GM21576 (cell line): ENCODE measurements at regions not wholly inside any gene's neighbourhood (a gene's known extent, or its start where the extent isn't known, plus 50 kb on each side); places are given as distances from the start of the nearest gene placed in this dataset.
"Not testable (repeated sequence)": the region's sequence is repeated elsewhere in the genome, so short reads cannot be mapped to it uniquely, and the experiment has no call there.

Experiments
- ATAC-seq: cut with Tn5 transposase; IDR thresholded peaks from one replicate; pipeline ENCODE4 v1.9.1; 2021; ENCODE audit warnings: mild to moderate bottlenecking, moderate library complexity; ENCODE audit not compliant: unreplicated experiment

DNA sequence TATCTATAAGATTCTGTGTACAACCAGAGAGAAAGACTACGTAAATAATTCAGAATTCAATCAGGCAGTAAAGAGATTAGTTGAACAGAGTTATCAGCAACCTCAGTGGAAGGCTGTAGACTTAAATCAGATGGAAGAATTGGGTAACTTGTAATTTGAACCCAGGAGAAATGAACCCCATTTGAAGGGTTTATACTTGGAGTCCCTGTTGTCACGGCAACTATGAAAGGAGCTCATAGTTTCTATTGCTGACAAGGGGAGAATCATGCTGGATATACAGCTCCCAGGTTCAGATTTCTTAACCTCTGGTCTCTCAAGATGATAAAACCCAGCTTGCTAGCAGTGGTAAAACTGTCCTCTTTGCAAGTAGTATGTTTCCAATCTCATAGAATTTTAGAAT, 54.4 kb upstream of the BMP4 start:
- no peak for ATAC-seq

DNA sequence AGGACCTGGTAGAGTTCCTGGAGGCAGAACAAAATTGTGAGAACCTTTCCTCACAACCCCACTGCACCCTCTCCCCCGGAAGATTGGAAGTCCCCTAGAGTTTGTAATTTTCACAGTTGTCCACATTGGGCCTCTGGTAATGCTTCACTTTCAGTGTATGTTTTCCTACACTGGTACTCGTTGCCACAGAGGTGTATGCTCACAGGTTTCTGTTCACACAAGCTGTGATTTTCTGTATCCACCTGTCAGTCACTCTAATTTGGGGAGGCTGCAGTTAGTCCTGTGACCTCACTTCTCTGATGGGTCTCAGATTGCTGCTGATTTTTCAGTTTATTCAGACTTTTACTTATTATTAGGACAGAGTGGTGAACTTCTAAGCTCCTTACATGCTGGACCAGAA, 66.4 kb upstream of the BMP4 start:
- ATAC-seq: no peak

DNA sequence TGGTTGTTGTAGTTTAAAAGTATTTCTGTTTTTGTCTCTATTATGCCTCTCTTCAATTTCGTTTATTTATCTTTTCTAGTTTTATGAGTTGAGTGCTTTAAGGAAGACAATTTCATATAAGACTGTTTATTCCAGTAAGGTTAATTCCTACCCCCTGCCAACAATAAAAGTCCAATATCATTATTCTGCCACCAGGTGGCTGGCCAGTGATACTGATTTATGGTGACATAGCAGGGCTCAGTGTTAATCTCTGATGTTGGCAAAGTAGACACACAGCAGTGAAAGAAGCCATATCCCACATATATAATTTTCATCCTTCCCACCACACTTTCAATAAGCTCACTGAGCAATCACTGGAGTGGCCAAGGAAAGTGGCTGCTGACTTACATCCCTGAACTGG, 69.0 kb upstream of the BMP4 start:
- no peak for ATAC-seq

DNA sequence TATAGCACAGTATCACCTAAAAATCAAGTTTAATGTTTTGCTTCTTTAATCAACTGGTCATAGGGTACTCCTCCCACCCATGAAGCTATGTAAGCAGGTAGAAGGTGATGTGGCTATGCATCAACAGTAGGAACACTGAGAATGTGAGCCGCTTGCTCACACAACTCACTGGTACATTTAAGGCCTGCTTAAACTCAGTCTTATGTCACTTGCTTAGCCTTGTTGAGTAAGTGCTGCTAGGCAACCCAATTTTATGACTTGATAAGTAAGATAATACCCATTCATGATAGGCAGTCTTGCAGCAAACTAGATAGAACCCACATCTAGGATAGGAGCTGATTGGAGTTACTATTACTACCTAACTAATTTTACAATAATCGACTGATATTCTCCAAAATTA, 70.0 kb upstream of the BMP4 start:
- ATAC-seq: no peak

DNA sequence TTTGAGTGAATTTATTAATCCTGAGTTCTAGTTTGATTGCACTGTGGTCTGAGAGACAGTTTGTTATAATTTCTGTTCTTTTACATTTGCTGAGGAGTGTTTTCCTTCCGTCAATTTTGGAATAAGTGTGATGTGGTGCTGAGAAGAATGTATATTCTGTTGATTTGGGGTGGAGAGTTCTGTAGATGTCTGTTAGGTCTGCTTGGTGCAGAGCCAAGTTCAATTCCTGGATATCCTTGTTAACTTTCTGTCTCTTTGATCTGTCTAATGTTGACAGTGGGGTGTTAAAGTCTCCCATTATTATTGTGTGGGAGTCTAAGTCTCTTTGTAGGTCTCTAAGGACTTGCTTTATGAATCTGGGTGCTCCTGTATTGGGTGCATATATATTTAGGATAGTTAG, 74.4 kb upstream of the BMP4 start:
- ATAC-seq: not testable (repeated sequence)

DNA sequence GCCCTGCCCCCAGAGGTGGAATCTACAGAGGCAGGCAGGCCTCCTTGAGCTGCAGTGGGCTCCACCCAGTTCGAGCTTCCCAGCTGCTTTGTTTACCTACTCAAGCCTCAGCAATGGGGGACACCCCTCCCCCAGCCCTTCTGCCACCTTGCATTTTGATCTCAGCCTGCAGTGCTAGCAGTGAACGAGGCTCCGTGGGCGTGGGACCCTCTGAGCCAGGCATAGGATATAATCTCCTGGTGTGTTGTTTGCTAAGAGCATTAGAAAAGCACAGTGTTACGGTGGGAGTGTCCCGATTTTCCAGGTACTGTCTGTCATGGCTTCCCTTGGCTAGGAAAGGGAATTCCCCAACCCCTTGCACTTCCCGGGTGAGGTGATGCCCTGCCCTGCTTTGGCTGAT, 76.7 kb upstream of the BMP4 start:
- not testable (repeated sequence) for ATAC-seq

DNA sequence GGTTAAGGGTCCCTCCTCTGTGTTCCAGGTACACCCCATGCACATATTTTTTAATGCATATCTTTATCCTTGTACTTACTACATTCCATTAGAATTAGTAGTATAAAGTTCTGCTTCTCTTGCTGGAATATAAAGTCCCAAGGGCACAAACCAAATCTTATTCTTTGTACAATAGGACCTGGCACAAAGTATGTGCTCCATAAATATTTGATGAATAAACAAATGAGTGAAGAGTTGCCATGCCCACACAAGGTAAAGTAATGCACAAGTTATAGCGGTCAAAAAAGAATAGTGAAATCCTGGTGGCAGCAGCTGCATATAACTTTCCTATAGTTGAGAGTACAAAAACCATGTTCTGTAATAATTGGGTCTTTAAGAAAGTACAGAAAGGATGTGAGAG, 82.1 kb upstream of the BMP4 start:
- no peak for ATAC-seq

DNA sequence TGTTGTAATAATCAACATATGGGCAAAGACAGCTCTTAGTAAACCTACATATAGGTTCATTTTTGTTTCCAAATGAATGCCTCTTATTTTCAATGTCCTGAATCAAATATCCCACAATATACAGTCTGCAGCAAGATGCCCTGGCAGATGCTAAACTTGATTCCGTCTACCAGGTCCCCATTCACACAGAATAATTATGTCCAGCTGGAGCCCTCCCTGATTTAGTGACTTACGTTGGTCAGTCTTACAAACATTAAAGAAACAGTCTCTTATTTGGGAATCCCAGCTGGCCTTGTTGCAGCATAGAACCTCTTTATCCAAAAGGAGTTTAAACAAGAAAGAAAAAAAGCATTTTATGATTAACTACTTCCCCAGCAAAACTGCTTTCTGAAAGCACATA, 82.7 kb upstream of the BMP4 start:
- ATAC-seq: no peak

DNA sequence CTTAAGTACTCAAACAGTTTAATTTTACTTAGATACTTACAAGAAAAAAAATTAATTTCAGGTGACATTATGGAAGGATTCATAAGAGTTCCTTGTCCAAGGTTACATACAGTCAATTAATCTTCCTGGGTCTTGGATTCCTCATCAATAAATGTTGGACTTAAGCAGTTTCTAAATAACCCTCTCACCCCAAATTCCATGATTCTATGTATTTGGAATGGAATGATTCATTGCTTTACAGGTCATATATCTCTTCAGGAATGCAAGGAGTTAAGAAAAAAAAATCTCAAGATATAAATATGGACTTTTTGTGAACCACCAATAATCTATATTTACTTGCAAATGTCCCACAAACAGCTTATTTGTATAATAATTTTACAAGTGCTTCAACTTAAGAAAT, 84.2 kb upstream of the BMP4 start:
- no peak for ATAC-seq

DNA sequence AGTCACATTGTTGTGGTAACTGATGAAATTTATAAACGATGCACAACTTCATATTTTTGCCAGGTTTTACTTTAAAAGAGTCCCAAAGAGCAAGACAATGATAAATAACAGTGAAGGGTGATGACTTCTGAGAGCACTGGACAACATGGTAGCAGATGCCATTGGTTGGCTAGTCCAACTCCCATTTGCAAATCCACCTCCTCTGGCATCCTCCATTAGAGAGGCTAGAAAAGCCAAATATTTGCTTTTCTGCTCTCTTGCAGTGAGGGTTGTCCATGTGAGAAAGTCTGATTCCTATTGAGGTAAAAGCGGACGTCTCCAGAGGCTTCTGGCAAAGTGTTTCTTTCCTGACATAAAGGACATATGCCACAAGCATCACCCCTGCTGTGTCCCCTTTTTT, 89.6 kb upstream of the BMP4 start:
- ATAC-seq: no peak

DNA sequence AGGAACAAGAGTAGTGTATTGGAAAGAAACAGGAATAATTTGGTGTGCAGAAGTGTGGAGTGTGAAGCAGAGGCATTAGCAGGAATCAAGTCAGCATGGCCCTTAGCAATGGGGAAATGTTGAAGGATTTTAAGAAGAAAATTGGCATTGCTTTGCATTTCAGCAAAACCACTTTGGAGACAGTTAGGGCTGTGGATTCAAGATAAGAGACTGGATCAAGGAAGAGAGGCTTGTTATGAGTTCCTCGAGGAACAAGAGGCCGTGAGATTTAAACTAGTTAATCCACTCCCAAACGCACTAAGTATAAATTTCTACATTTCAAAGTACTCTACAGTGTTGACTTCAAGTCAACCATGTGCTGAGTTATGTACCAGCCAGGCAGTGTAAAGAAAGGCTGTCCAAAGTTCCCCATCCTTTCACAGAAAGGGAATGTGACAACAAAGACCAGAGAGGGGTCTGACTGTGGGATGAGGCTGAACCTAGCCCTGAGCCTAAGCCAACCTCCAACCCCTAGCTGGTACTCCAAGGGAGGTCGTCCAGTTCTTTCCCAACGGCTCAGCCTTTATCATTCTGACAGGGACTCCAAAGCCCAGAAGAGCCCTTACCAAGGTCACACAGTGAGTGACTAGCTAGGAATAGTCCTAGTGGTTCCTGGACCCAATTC, 91.2 kb upstream of the BMP4 start:
- ATAC-seq: no peak

DNA sequence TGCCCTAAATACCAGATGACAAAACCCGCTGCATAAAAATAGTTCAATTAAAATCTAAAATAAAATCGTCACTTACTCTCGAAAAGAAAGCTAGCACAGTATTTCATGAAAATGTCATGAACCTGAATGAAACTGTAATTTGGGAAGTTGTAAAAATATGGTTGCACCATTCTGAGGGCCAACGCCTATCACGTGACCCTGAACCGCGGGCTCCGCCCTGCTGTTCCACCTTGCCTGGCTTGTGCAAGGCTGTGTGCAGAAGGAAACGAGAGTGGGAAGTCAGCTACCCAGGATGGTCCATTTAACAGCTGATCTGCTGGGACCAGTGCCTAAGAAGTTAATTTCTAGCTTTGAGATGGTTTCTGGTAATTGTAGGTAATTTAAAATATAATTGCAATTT, 91.7 kb upstream of the BMP4 start:
- no peak for ATAC-seq

DNA sequence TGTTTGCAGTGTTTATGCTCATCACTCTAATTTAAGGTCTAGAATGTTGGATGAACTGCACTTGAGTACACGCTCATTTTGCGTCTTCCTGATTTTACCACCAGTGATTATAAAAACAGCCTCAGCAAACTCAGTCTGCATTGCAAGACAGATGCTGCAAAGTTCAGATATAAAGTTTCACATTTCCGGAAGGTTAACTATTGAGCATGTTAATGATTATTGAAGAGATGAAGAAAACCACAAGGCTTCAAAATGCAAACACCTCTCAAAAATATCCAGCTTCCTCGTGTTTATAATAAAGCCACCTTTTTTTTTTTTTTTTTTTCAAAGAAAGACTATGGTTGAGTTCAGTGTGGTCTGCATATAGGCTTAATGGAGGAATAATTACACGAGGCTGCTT, 92.1 kb upstream of the BMP4 start:
- ATAC-seq: no peak

DNA sequence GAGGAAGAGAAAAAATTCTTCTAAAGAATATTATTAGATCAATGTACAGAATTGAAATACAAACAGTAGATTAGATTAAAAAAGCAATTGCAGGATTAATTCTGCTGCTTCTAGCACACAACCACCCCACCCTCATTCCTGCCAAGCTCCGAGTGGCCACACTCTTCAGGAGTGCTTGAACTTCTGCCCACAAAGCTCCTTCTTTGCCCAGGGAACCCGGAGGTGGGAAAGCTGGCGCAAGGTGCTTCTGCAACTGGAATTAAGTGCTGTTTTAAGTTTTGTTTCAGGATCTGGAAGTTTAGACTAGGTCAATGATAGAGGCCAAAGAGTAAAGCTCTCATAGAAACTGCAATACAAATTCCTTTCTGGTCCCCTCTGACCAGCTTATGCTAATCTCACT, 94.1 kb upstream of the BMP4 start:
- no peak for ATAC-seq

DNA sequence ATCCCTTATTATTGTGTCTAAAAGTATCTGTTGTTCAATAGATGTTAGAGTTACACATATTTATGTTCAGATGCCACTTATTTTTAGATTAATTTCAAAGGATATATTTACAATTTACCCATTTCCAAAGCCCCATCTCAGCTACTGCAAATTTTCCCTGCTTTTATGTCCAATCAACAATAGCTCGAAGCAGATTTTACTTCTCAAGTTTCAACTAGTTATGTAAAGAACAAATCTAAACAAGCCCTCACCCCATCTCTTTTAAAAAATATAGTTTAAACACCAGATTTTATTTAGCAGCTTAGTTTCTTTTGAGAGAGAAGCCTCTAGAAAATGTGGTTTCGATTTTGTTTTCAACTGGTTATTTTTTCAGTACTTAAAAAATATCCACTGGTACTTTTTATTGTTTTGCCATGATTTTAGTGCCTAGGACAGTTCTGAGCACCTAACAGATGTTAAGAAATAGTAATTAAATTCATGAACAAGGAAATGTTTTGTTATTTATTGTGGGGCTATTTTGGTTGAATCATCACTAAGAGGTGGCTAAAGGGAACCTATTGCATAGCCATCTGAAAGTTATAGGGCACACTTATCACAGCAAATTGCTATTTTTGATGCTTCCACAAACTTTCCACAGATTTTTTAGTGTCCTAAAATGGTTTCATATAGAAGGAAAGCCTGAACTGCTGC, 96.2 kb upstream of the BMP4 start:
- ATAC-seq: no peak

DNA sequence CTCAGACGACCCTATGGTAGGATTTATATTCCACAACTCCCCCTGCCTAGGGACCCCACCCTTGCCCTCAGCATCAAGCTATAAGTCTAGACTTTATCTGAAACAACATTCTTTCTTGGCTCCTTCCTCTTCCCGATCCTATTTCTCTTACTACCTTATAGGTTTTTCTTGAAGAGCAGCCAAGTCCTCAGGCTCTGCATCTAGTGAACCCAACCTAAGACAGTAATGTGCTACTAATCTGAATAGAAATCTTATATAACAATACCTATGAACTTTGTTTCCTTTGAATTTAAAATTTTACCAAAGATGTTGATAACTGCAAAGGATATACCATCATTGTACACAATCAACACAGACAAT, 96.7 kb upstream of the BMP4 start:
- ATAC-seq: no peak

DNA sequence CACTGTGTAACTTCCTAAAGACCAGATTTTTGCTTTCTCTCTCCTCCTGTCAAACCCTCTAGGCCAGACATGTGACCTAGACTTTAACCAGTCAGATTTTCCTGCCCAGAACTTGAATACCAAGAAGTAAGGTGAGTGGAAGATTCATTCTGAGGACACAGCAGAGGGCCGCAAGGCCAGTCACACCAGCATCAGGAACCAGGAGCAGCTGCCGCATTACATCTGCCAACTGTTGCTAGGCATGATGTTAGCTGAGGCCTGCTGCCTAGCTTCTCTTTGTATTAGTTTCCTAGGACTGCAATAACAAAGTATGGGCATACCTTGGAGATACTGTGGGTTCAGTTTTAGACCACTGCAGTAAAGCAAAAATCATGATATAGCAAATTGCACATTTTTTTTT, 101.9 kb upstream of the BMP4 start:
- no peak for ATAC-seq

DNA sequence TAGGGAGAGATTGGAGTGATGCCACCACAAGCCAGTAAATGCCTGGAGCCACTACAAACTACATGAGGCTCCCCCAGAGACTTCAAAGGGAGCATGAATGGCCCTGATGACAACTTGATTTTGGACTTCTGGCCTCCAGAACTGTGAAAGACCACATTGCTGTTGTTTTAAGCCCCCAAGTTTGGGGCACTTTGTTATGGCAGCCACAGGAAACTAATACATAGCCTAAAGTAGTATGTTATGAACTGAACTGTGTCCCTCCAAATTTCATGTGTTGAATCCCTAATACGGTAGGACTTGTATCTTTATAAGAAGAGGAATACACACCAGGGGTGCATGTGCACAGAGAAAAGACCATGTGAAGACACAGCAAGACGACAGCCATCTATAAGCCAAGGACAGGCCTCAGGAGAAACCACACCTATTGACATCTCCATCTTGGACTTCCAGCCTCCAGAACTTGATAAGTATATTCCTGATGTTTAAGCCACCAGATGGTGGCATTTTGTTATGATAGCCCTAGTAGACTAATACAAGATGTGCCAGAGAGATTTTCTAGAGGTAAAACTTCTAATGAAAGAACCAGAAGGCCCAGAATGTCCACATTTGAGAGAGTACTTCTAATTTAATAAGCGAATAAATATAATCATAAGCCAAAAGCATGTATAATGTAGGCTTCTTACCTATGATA, 127.1 kb upstream of the BMP4 start:
- no peak for ATAC-seq

DNA sequence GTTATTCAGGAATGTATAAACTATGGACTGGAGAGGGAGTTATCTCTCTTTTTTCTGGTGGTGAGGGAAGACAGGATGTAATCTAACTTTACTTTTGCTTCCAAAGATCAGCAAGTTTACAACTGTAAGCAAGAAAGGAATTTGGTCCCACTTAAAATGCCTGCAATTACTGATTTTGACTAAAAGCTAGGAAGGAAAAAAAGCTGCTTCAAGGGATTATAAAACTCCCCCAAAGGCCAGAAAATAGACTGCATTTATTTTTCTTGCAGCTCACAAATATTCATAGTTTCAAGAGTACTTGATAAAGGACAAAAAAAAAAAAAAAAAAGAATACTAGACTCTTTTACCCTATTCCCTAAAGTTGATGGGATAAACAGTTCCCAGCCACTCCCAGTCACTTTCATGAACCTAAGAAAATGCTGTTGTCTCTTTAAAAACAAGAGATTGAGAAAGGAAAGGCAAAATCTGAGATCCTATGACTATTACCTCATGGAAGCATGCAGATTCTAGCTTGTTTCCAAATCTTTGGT, 128.7 kb upstream of the BMP4 start:
- no peak for ATAC-seq

DNA sequence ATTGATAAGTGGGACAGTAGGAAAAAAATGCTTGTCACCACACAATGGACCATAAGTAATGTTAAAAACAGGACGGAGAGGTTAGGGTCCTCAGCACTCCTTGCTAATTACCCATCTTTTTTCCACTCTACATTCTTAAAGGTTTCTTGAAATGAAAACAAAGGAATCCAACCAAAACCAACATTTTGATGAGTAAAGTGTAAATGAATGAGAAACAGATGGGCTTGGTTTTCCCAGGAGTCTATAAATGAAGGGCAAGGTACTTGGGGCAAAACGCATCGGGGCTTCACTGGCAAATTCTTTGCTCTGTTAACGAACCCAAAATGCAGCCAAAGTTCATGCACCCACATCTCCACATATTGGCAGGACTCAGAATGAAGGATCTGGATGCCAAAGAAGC, 129.2 kb upstream of the BMP4 start:
- no peak for ATAC-seq

DNA sequence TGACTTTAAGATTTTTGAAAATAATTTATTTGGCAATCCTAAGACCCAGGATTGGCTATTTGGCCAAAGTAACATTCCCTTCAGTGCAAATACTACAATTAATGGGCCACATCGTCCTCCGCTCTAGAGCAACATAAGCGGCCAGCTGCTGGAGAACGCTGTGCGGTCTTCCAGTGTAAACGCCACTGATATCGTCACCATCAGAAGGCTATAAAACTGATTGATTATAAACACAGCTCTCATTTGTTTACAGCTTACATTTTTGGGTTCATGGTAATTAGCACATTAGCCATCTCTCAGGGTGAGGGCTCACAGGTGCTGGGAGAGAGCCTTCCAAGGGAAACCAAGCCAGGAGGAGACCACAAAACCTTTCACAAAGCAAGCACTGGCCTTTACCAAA, 130.1 kb upstream of the BMP4 start:
- no peak for ATAC-seq

DNA sequence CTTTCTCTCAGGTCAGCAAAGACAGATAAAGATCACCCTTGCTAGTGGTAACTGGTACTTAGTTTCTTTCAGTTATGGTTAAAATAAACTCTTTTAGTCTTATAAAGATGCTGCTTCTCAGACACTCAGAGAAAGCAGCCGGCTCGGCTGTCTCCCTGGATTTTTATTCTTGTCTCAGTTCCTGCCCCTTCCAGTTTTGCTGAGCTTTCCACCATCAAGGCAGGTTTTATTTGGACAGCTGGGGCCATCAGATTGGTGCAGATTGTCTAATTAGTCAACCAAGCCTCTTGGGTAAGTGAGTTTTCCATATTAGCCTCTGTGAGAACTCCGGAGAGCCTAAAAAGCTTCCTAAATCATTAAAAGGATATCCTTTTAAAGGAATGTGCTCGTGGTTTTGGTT, 130.8 kb upstream of the BMP4 start:
- no peak for ATAC-seq
